ENCODE measurements at regions not wholly inside any gene's neighbourhood (a gene's known extent, or its start where the extent isn't known, plus 50 kb on each side); places are given as distances from the start of the nearest gene placed in this dataset.

- no peak for TF ChIP-seq ZNF462 (CRISPR knock-in tag; IDR thresholded peaks at IDR 0.05)
Observed at GRCh38 chr3:117219296-117219695, 509.7 kb downstream of the TUSC7 start (continued).

GRCh38 chr3:117226932-117227331 lies 517.4 kb downstream of the TUSC7 start:
- H3K4me3 Mint-ChIP-seq = no peak overlapping the region
- Histone ChIP-seq H3K4me3 (no peak overlapping the region), H2AFZ (no peak overlapping the region; the same call in 1 of the 2 replicates), H3K4me1 (ENCODE audit: insufficient read depth) (no peaks in the 10 kb centered on the region), H3K4me2 (no peak overlapping the region), H4K20me1 (replicated peaks; ENCODE audit: insufficient read depth) (no peaks in the 10 kb centered on the region), H3F3A (replicated peaks; ENCODE audit: low read depth) (no peaks in the 10 kb centered on the region), H3K9me2 (ENCODE audit: insufficient read depth) (no peaks in the 10 kb centered on the region), H3K27ac (ENCODE audit: low read depth) (no peak overlapping the region), H3K79me2 (replicated peaks; ENCODE audit: insufficient read depth) (no peaks in the 10 kb centered on the region), H3K27me3 (ENCODE audit: insufficient read depth) (no peaks in the 10 kb centered on the region), H3K36me3 (ENCODE audit: insufficient read depth) (no peaks in the 10 kb centered on the region)
- H3K27ac Mint-ChIP-seq = no peak overlapping the region
- H3K27me3 Mint-ChIP-seq (ENCODE audit: insufficient read depth, low read depth, poor library complexity) = no peaks in the 10 kb centered on the region
- ATAC-seq (no peak), DNase-seq (ENCODE audit: low spot score) (no peak)
- no peaks in the 10 kb centered on the region for H3K36me3 Mint-ChIP-seq (ENCODE audit: low read depth)
- H3K9me3 Mint-ChIP-seq = no peaks in the 10 kb centered on the region
- H3K4me1 Mint-ChIP-seq = no peaks in the 10 kb centered on the region; the same call in 1 of the 3 replicates
- no peak for TF ChIP-seq ZNF114 (CRISPR knock-in tag; IDR thresholded peaks at IDR 0.05)
- TF ChIP-seq CTCF (conservative IDR thresholded peaks at IDR 0.05; ENCODE audit: low read depth in 2 of 2) = no peak
- no peak for TF ChIP-seq POLR2AphosphoS5 (IDR thresholded peaks at IDR 0.05; ENCODE audit: low read depth)
- no peak for TF ChIP-seq EZH2 (IDR thresholded peaks at IDR 0.05; ENCODE audit: low read depth, unreplicated experiment)
- TF ChIP-seq REST (IDR thresholded peaks at IDR 0.05; ENCODE audit: unreplicated experiment) = no peak

Data from GM23338 (cell line).